ENCODE measurements at regions not wholly inside any gene's neighbourhood (a gene's known extent, or its start where the extent isn't known, plus 50 kb on each side); places are given as distances from the start of the nearest gene placed in this dataset.

DNA sequence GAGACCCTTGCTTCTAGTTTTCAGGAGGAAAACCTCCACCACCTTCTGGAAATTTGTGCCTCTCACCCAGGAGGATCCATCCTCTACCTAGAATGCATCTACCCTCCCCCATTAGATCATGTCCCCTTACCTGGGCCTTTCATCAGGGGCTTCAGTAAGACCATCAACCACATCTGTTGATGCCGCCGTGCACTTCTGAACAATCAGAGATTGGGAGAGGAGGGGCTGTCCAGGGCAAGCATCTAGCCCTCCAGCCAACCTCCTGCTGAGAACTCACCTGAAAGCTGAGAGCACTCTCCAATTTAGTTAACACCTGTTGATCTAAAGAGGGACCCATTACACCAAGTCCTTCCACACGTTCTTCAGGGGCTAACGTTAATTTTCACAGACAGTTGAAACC lies 57.6 kb upstream of the PIK3CG start:
- Histone ChIP-seq H2AFZ (replicated peaks) (no peak overlapping the region), H3K79me2 (ENCODE audit: low read depth) (no peaks in the 10 kb centered on the region), H3K27me3 (no peaks in the 10 kb centered on the region), H3K36me3 (no peaks in the 10 kb centered on the region), H3K4me2 (no peak overlapping the region), H3K27ac (no peak overlapping the region), H3K9me3 (ENCODE audit: low read depth) (no peaks in the 10 kb centered on the region), H4K20me1 (ENCODE audit: low read depth) (no peaks in the 10 kb centered on the region), H3K4me3 (no peak overlapping the region), H3K4me1 (no peaks in the 10 kb centered on the region), H3F3A (ENCODE audit: low read depth) (no peaks in the 10 kb centered on the region), H3K9ac (no peak overlapping the region)
- TF ChIP-seq EZH2 (IDR thresholded peaks at IDR 0.05) (no peak), EZH2phosphoT487 (IDR thresholded peaks at IDR 0.05) (no peak)
- TF ChIP-seq, protein P1, sequence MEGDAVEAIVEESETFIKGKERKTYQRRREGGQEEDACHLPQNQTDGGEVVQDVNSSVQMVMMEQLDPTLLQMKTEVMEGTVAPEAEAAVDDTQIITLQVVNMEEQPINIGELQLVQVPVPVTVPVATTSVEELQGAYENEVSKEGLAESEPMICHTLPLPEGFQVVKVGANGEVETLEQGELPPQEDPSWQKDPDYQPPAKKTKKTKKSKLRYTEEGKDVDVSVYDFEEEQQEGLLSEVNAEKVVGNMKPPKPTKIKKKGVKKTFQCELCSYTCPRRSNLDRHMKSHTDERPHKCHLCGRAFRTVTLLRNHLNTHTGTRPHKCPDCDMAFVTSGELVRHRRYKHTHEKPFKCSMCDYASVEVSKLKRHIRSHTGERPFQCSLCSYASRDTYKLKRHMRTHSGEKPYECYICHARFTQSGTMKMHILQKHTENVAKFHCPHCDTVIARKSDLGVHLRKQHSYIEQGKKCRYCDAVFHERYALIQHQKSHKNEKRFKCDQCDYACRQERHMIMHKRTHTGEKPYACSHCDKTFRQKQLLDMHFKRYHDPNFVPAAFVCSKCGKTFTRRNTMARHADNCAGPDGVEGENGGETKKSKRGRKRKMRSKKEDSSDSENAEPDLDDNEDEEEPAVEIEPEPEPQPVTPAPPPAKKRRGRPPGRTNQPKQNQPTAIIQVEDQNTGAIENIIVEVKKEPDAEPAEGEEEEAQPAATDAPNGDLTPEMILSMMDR (IDR thresholded peaks at IDR 0.05): no peak
- H3K36me3 Mint-ChIP-seq: no peaks in the 10 kb centered on the region
- H3K4me1 Mint-ChIP-seq: no peaks in the 10 kb centered on the region
- no peak overlapping the region for H3K4me3 Mint-ChIP-seq
- no peak overlapping the region for H3K27ac Mint-ChIP-seq
- H3K27me3 Mint-ChIP-seq (ENCODE audit: insufficient read depth, low read depth): peaks cover 8% of the 10 kb centered on the region
- no peaks in the 10 kb centered on the region for H3K9me3 Mint-ChIP-seq
- DNase-seq (ENCODE audit: low spot score): no peak

DNA sequence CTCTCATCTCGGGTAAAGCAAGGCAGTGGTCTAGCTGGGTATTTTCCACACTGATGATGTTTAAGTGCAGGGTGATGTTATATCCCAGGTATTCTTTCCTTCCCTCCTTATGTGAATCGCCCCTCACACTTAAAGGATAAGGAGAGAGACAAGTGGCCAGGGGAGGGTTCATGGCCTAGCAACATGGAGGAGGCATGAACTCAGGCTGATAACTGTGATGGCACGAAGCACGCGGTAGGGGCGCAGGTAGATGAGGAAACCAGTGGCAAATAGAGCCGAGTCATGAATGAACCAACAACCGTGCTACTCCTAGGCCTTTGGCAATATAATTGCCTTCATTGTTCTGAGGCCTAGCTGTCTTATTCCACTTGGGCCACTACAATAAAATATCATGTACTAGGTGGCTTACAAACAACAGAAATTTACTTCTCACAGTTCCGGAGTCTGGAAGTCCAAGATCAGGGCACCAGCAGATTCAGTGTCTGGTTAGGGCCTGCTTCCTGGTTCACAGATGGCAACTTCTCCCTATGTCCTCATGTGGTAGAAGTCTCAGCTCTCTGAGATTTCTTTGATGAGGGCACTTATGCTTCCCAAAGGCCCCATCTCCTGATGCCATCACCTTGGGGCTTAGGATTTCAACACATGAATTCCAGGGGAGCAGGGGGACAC lies 56.0 kb upstream of the PIK3CG start:
- no peaks in the 10 kb centered on the region for H3K79me2 ChIP-seq (ENCODE audit: low read depth)
- Mint-ChIP-seq H3K4me1 (no peaks in the 10 kb centered on the region), H3K9me3 (no peaks in the 10 kb centered on the region), H3K27ac (no peak overlapping the region), H3K36me3 (no peaks in the 10 kb centered on the region), H3K4me3 (no peak overlapping the region), H3K27me3 (ENCODE audit: insufficient read depth, low read depth) (peaks cover 8% of the 10 kb centered on the region)
- H3K27me3 ChIP-seq: no peaks in the 10 kb centered on the region
- no peak overlapping the region for H3K4me2 ChIP-seq
- H3K36me3 ChIP-seq: no peaks in the 10 kb centered on the region
- no peak overlapping the region for H2AFZ ChIP-seq (replicated peaks)
- H3K4me1 ChIP-seq: no peaks in the 10 kb centered on the region
- H3K9me3 ChIP-seq (ENCODE audit: low read depth): no peaks in the 10 kb centered on the region
- no peak overlapping the region for H3K4me3 ChIP-seq
- no peaks in the 10 kb centered on the region for H3F3A ChIP-seq (ENCODE audit: low read depth)
- no peaks in the 10 kb centered on the region for H4K20me1 ChIP-seq (ENCODE audit: low read depth)
- no peak overlapping the region for H3K9ac ChIP-seq
- H3K27ac ChIP-seq: no peak overlapping the region
- TF ChIP-seq, protein P1 (IDR thresholded peaks at IDR 0.05): no peak
- TF ChIP-seq EZH2 (IDR thresholded peaks at IDR 0.05): no peak
- no peak for TF ChIP-seq EZH2phosphoT487 (IDR thresholded peaks at IDR 0.05)
- no peak for DNase-seq (ENCODE audit: low spot score)

DNA sequence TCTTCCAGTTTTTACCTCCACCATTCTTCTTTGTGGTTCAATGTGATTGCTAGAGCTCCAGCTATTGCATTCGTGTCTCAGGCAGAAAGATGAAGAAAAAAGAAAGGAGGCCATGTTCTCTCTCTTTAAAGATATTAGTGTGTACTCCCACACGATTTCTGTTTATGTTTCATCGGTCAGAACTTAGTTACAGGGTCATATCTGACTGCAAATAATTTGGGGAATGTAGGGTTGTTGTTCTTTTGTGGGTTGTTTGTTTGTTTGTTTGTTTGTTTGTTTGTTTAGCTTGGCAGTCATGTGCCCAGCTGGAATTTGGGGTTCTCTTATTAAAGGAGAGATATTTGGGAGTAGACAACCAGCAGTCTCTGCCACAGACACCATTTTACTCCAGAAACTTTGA lies 53.6 kb upstream of the PIK3CG start:
- H3K79me2 ChIP-seq (ENCODE audit: low read depth): no peaks in the 10 kb centered on the region
- no peaks in the 10 kb centered on the region for H3K9me3 Mint-ChIP-seq
- H3K36me3 Mint-ChIP-seq: no peaks in the 10 kb centered on the region
- H3K36me3 ChIP-seq: no peaks in the 10 kb centered on the region
- H3K4me2 ChIP-seq: no peak overlapping the region
- no peak for DNase-seq (ENCODE audit: low spot score)
- H3F3A ChIP-seq (ENCODE audit: low read depth): no peaks in the 10 kb centered on the region
- H3K4me1 Mint-ChIP-seq: no peaks in the 10 kb centered on the region
- H2AFZ ChIP-seq (replicated peaks): no peak overlapping the region
- no peaks in the 10 kb centered on the region for H3K27me3 ChIP-seq
- no peak overlapping the region for H3K27ac ChIP-seq
- H3K4me3 ChIP-seq: no peak overlapping the region
- no peak overlapping the region for H3K9ac ChIP-seq
- TF ChIP-seq, protein P1 (IDR thresholded peaks at IDR 0.05): no peak
- TF ChIP-seq EZH2phosphoT487 (IDR thresholded peaks at IDR 0.05): no peak
- no peak for TF ChIP-seq EZH2 (IDR thresholded peaks at IDR 0.05)
- no peak overlapping the region for H3K4me3 Mint-ChIP-seq
- H3K27me3 Mint-ChIP-seq (ENCODE audit: insufficient read depth, low read depth): peaks cover 8% of the 10 kb centered on the region
- H3K27ac Mint-ChIP-seq: no peak overlapping the region
- H3K9me3 ChIP-seq (ENCODE audit: low read depth): no peaks in the 10 kb centered on the region
- no peaks in the 10 kb centered on the region for H3K4me1 ChIP-seq
- H4K20me1 ChIP-seq (ENCODE audit: low read depth): no peaks in the 10 kb centered on the region
